ENCODE measurements at regions not wholly inside any gene's neighbourhood (a gene's known extent, or its start where the extent isn't known, plus 50 kb on each side); places are given as distances from the start of the nearest gene placed in this dataset.

GRCh38 chr12:75709503-75709902, 198.1 kb upstream of the KRR1 start:
- Mint-ChIP-seq H3K27me3 (ENCODE audit: insufficient read depth, low read depth, poor library complexity) (peaks cover 4% of the 10 kb centered on the region), H3K27ac (no peak overlapping the region), H3K36me3 (ENCODE audit: low read depth) (no peaks in the 10 kb centered on the region), H3K4me3 (no peak overlapping the region), H3K9me3 (no peaks in the 10 kb centered on the region), H3K4me1 (peaks cover 58% of the 10 kb centered on the region)
- Histone ChIP-seq H3K4me1 (ENCODE audit: insufficient read depth) (peaks cover 58% of the 10 kb centered on the region), H3F3A (replicated peaks; ENCODE audit: low read depth) (no peaks in the 10 kb centered on the region), H3K27me3 (ENCODE audit: insufficient read depth) (no peaks in the 10 kb centered on the region), H4K20me1 (replicated peaks; ENCODE audit: insufficient read depth) (no peaks in the 10 kb centered on the region), H3K4me3 (no peak overlapping the region), H3K36me3 (ENCODE audit: insufficient read depth) (no peaks in the 10 kb centered on the region), H2AFZ (no peak overlapping the region), H3K4me2 (no peak overlapping the region), H3K79me2 (replicated peaks; ENCODE audit: insufficient read depth) (no peaks in the 10 kb centered on the region), H3K27ac (ENCODE audit: low read depth) (no peak overlapping the region), H3K9me2 (ENCODE audit: insufficient read depth) (peaks cover 3% of the 10 kb centered on the region; the same call in 1 of the 2 replicates)
- no peak for DNase-seq (ENCODE audit: low spot score)
- TF ChIP-seq ZNF462 (CRISPR knock-in tag; IDR thresholded peaks at IDR 0.05) (no peak), ZNF331 (CRISPR knock-in tag; IDR thresholded peaks at IDR 0.05; ENCODE audit: low read depth) (no peak), ETS1 (IDR thresholded peaks at IDR 0.05) (no peak), CREB1 (CRISPR knock-in tag; IDR thresholded peaks at IDR 0.05; ENCODE audit: low read depth) (no peak), POLR2AphosphoS5 (IDR thresholded peaks at IDR 0.05; ENCODE audit: low read depth) (no peak), EZH2 (IDR thresholded peaks at IDR 0.05; ENCODE audit: low read depth, unreplicated experiment) (no peak), NANOG (IDR thresholded peaks at IDR 0.05; ENCODE audit: borderline replicate concordance) (no peak), CTCF (conservative IDR thresholded peaks at IDR 0.05; ENCODE audit: low read depth in 2 of 2) (no peak), ZNF114 (CRISPR knock-in tag; IDR thresholded peaks at IDR 0.05) (no peak), EZH2phosphoT487 (IDR thresholded peaks at IDR 0.05; ENCODE audit: unreplicated experiment) (no peak), JUNB (IDR thresholded peaks at IDR 0.05; ENCODE audit: unreplicated experiment) (no peak), STAT1 (IDR thresholded peaks at IDR 0.05; ENCODE audit: unreplicated experiment) (no peak), REST (IDR thresholded peaks at IDR 0.05; ENCODE audit: unreplicated experiment) (no peak)
- no peak for ATAC-seq

Measured in GM23338 (cell line).